ENCODE measurements at regions not wholly inside any gene's neighbourhood (a gene's known extent, or its start where the extent isn't known, plus 50 kb on each side); places are given as distances from the start of the nearest gene placed in this dataset.

DNA sequence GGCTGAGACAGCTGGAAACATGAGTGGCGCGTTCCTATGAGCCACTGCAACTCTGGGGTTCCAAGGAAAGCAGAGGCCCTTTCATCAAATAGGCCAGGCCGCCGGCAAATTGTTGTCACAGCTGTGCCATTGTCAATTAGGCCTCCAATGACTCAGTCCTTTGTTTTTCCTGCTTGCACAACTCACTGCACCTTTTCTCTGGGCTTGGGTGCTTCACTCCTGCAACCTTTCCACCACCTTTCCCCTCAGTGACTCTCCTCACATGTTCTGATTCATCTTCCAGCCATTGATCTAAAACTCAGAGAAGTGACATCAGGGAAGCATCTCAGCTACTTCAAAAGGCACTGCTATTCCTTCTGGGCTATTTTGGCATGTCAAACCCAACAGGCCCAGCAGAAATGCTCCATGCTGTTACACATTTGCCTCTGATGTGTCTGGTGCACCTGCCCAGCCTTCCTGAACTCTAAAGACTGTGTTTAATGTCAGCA, 653.7 kb downstream of the NR2F1-AS1 start:
- TF ChIP-seq, protein P1, sequence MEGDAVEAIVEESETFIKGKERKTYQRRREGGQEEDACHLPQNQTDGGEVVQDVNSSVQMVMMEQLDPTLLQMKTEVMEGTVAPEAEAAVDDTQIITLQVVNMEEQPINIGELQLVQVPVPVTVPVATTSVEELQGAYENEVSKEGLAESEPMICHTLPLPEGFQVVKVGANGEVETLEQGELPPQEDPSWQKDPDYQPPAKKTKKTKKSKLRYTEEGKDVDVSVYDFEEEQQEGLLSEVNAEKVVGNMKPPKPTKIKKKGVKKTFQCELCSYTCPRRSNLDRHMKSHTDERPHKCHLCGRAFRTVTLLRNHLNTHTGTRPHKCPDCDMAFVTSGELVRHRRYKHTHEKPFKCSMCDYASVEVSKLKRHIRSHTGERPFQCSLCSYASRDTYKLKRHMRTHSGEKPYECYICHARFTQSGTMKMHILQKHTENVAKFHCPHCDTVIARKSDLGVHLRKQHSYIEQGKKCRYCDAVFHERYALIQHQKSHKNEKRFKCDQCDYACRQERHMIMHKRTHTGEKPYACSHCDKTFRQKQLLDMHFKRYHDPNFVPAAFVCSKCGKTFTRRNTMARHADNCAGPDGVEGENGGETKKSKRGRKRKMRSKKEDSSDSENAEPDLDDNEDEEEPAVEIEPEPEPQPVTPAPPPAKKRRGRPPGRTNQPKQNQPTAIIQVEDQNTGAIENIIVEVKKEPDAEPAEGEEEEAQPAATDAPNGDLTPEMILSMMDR (IDR thresholded peaks at IDR 0.05), result no peak
- no peak for TF ChIP-seq POLR2A (IDR thresholded peaks at IDR 0.05)
